ENCODE measurements at regions not wholly inside any gene's neighbourhood (a gene's known extent, or its start where the extent isn't known, plus 50 kb on each side); places are given as distances from the start of the nearest gene placed in this dataset.
A peak's percentile ranks its signal among the peaks of the same experiment; 100 is the strongest.
"Not testable (repeated sequence)": the region's sequence is repeated elsewhere in the genome, so short reads cannot be mapped to it uniquely, and the experiment has no call there.

- H3K4me3 ChIP-seq: no peak overlapping the region
- no peak for TF ChIP-seq POLR2A (IDR thresholded peaks at IDR 0.05)
- TF ChIP-seq POLR2AphosphoS5 (IDR thresholded peaks at IDR 0.05): no peak
- no peak for TF ChIP-seq EP300 (IDR thresholded peaks at IDR 0.05)
- no peak for TF ChIP-seq CTCF (IDR thresholded peaks at IDR 0.05)
- H3K27me3 ChIP-seq: no peaks in the 10 kb centered on the region
- H3K36me3 ChIP-seq: no peaks in the 10 kb centered on the region
- WGBS: 87% methylated on average over 7 of the region's 7 CpGs
- H3K9me3 ChIP-seq: no peaks in the 10 kb centered on the region
- DNase-seq (ENCODE audit: low spot score in 2 of 2): no peak
- no peak overlapping the region for H3K27ac ChIP-seq
- no peaks in the 10 kb centered on the region for H3K4me1 ChIP-seq
Observed at GRCh38 chr3:11733914-11734313, 90.2 kb upstream of the VGLL4 start.

GRCh38 chr3:11727207-11727606 is 83.5 kb upstream of the VGLL4 start:
- no peaks in the 10 kb centered on the region for H3K9me3 ChIP-seq
- H3K36me3 ChIP-seq: no peaks in the 10 kb centered on the region
- no peak overlapping the region for H3K27ac ChIP-seq
- 92% methylated on average over 2 of the region's 2 CpGs for WGBS
- H3K4me3 ChIP-seq: no peak overlapping the region
- DNase-seq (ENCODE audit: low spot score in 2 of 2): no peak
- no peaks in the 10 kb centered on the region for H3K27me3 ChIP-seq
- no peaks in the 10 kb centered on the region for H3K4me1 ChIP-seq
- TF ChIP-seq CTCF (IDR thresholded peaks at IDR 0.05) (no peak), EP300 (IDR thresholded peaks at IDR 0.05) (no peak), POLR2AphosphoS5 (IDR thresholded peaks at IDR 0.05) (no peak), POLR2A (IDR thresholded peaks at IDR 0.05) (no peak)

GRCh38 chr3:11726146-11726545 is 82.4 kb upstream of the VGLL4 start:
- H3K9me3 ChIP-seq: no peaks in the 10 kb centered on the region
- H3K4me3 ChIP-seq: no peak overlapping the region
- TF ChIP-seq CTCF (IDR thresholded peaks at IDR 0.05) (no peak), POLR2AphosphoS5 (IDR thresholded peaks at IDR 0.05) (no peak), POLR2A (IDR thresholded peaks at IDR 0.05) (no peak), EP300 (IDR thresholded peaks at IDR 0.05) (no peak)
- H3K27ac ChIP-seq: no peak overlapping the region
- peaks cover 5% of the 10 kb centered on the region for H3K4me1 ChIP-seq
- no peaks in the 10 kb centered on the region for H3K36me3 ChIP-seq
- DNase-seq (ENCODE audit: low spot score in 2 of 2): no peak
- H3K27me3 ChIP-seq: no peaks in the 10 kb centered on the region
- WGBS: 85% methylated on average over 3 of the region's 3 CpGs

- 92% methylated on average over 2 of the region's 2 CpGs for WGBS
- H3K4me1 ChIP-seq; H3K27me3 ChIP-seq; H3K36me3 ChIP-seq; H3K27ac ChIP-seq; DNase-seq (ENCODE audit: low spot score in 2 of 2); H3K4me3 ChIP-seq; H3K9me3 ChIP-seq: not testable (repeated sequence)
Observed at GRCh38 chr3:11725340-11725641, 81.6 kb upstream of the VGLL4 start.

GRCh38 chr3:11724615-11725339 is 81.1 kb upstream of the VGLL4 start:
- Histone ChIP-seq H3K27me3 (no peaks in the 10 kb centered on the region), H3K4me3 (no peak overlapping the region), H3K27ac (no peak overlapping the region), H3K36me3 (no peaks in the 10 kb centered on the region), H3K9me3 (no peaks in the 10 kb centered on the region), H3K4me1 (peaks cover 9% of the 10 kb centered on the region)
- DNase-seq (ENCODE audit: low spot score in 2 of 2): no peak
- TF ChIP-seq POLR2AphosphoS5 (IDR thresholded peaks at IDR 0.05) (no peak), POLR2A (IDR thresholded peaks at IDR 0.05) (no peak), EP300 (IDR thresholded peaks at IDR 0.05) (no peak), CTCF (IDR thresholded peaks at IDR 0.05) (no peak)
- whole genome bisulfite sequencing: 80% methylated on average over 8 of the region's 8 CpGs

GRCh38 chr3:11721479-11721878 is 77.8 kb upstream of the VGLL4 start:
- 73% methylated on average over 9 of the region's 9 CpGs for WGBS
- H3K4me3 ChIP-seq: peak overlapping the region; percentile 81
- H3K4me1 ChIP-seq: peaks cover 28% of the 10 kb centered on the region
- no peaks in the 10 kb centered on the region for H3K9me3 ChIP-seq
- TF ChIP-seq CTCF (IDR thresholded peaks at IDR 0.05) (no peak), EP300 (IDR thresholded peaks at IDR 0.05) (no peak), POLR2A (IDR thresholded peaks at IDR 0.05) (no peak), POLR2AphosphoS5 (IDR thresholded peaks at IDR 0.05) (no peak)
- peak overlapping the region; percentile 98 for H3K27ac ChIP-seq
- DNase-seq (ENCODE audit: low spot score in 2 of 2): no peak
- no peaks in the 10 kb centered on the region for H3K36me3 ChIP-seq
- no peaks in the 10 kb centered on the region for H3K27me3 ChIP-seq
